ENCODE measurements at regions not wholly inside any gene's neighbourhood (a gene's known extent, or its start where the extent isn't known, plus 50 kb on each side); places are given as distances from the start of the nearest gene placed in this dataset.

DNA sequence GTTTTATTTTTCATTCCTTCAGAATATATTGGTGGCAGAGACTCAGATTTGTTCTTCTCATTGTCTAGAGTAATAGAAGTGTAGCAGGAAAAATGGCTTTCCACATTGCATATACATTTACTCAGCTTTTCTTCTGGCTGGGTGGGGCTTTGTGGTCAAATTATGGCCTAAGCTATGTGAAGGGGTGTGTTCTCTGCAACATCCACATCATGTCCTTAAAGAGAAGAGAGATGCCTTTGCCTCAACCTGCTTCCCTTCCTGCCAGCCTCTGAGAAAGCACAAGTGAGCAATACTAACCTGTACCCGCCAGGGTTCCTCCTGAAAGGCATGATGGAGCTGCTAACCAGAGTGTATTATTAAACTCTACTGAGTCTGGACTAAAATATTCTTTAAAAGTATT, 695.6 kb upstream of the FAM241A start:
- no peak for TF ChIP-seq YY1 (IDR thresholded peaks at IDR 0.05; ENCODE audit: insufficient read depth, insufficient read length)
- no peak for TF ChIP-seq ZNF274 (IDR thresholded peaks at IDR 0.05; ENCODE audit: low read depth, low read length)

All from NT2/D1 (cell line).